Activated naive CD8-positive, alpha-beta T cell treated with anti-CD3 and anti-CD28 coated beads, Interleukin-2, amount 10 ng/mL, durations not matched to agents 7 days and 5 days (primary cell): ENCODE measurements at regions not wholly inside any gene's neighbourhood (a gene's known extent, or its start where the extent isn't known, plus 50 kb on each side); places are given as distances from the start of the nearest gene placed in this dataset.

ENCODE experiments used
- ATAC-seq: fragments of 150-1000 bp; cut with Tn5 transposase; one replicate; pipeline ENCODE4 v1.10.0; 2021; ENCODE audit warnings: low read depth, moderate library complexity
- POLR2A ChIA-PET: fragments of 350-600 bp; sonication (Branson Sonifier 250); formaldehyde crosslinking; loops from one replicate; lab custom pipeline; 2021; ENCODE audit warnings: antibody characterized with exemption; lab: Charles Lee
- DNase-seq: peaks from one replicate; pipeline ENCODE4 v3.0.0; 2021
- H3K27ac Mint-ChIP-seq: one replicate; pipeline ENCODE4 v1.8.0; 2022; ENCODE audit warnings: mild to moderate bottlenecking, mixed read lengths
- H3K27me3 Mint-ChIP-seq: one replicate; pipeline ENCODE4 v1.8.0; 2022; ENCODE audit warnings: mild to moderate bottlenecking, moderate library complexity, mixed read lengths
- H3K36me3 Mint-ChIP-seq: one replicate; pipeline ENCODE4 v1.8.0; 2021; ENCODE audit warnings: mild to moderate bottlenecking, mixed read lengths
- H3K4me1 Mint-ChIP-seq: one replicate; pipeline ENCODE4 v1.8.0; 2021; ENCODE audit warnings: mixed read lengths
- H3K4me3 Mint-ChIP-seq: one replicate; pipeline ENCODE4 v1.8.0; 2022; ENCODE audit warnings: mild to moderate bottlenecking, moderate library complexity, mixed read lengths
- H3K9me3 Mint-ChIP-seq: one replicate; pipeline ENCODE4 v1.8.0; 2021; ENCODE audit warnings: mixed read lengths

GRCh38 chr7:15954671-15955354 is 268.3 kb upstream of the MEOX2 start:
- H3K27me3 Mint-ChIP-seq: no peaks in the 10 kb centered on the region
- ATAC-seq (no peak), DNase-seq (no peak)
- peaks cover 4% of the 10 kb centered on the region for H3K9me3 Mint-ChIP-seq
- H3K4me3 Mint-ChIP-seq: no peak overlapping the region
- POLR2A ChIA-PET: no interaction called here
- no peak overlapping the region for H3K27ac Mint-ChIP-seq
- no peaks in the 10 kb centered on the region for H3K36me3 Mint-ChIP-seq
- no peaks in the 10 kb centered on the region for H3K4me1 Mint-ChIP-seq

DNA sequence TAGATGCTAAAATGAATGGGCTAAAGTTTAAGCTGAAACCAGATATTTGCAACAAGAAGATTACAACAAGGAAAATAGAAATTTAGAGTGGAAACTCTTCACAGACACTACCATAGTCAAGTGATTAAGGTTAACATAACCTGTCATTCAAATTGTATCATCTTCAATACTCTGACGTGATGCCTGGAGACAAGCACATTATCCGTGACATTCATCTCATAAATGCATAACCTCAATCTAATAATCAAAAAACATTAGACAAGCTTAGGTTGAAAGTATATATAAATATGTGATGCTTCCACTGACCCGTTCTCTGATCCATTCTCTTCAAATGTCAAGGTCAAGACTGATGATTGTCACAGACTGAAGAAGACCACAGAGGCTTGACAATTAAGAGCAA is 263.8 kb upstream of the MEOX2 start:
- no peak overlapping the region for H3K27ac Mint-ChIP-seq
- H3K4me1 Mint-ChIP-seq: no peaks in the 10 kb centered on the region
- DNase-seq: no peak
- no peaks in the 10 kb centered on the region for H3K27me3 Mint-ChIP-seq
- no peaks in the 10 kb centered on the region for H3K9me3 Mint-ChIP-seq
- H3K36me3 Mint-ChIP-seq: no peaks in the 10 kb centered on the region
- no peak for ATAC-seq
- H3K4me3 Mint-ChIP-seq: no peak overlapping the region
- POLR2A ChIA-PET: no interaction called here

DNA sequence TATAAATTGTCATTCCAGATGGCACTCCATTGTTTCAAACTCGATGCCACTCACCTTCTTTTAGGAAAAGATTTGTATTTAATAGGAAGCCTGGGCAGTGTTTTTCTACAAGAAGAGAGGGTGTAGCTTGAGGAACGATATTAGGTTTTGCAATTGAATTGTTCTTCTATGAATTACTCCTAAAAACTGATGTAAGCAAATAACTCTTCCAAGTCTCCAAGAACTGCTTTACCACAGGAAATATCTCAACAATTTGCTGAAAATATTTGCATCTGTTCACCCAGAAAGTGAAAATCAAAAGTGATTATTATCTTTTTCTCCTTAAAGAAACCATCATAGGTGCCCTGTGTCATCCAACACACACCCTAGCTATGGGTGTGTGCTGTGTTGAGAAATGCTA is 261.3 kb upstream of the MEOX2 start:
- Mint-ChIP-seq H3K4me1 (no peaks in the 10 kb centered on the region), H3K9me3 (no peaks in the 10 kb centered on the region), H3K27me3 (no peaks in the 10 kb centered on the region), H3K27ac (no peak overlapping the region), H3K36me3 (no peaks in the 10 kb centered on the region), H3K4me3 (no peak overlapping the region)
- no peak for DNase-seq
- POLR2A ChIA-PET: no interaction called here
- ATAC-seq: no peak

DNA sequence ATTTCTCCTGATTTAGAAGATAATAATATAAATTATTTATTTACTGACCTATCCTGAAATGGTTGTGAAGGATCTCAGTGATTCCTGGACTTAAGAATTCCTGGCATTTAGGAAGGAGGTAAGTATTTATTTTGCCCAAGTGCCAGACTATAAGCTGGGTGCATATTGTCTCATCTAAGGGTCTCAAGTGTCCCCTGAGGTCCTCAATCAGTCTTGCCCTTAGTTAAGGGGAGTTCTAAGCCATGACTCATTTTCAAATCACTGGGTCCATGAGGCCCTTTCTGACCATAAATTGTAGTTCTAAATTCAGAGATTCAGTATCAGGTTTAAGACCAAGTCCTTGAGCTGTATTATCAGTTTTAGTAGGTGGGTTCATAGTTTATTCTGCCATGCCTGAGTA is 251.6 kb upstream of the MEOX2 start:
- ATAC-seq (no peak), DNase-seq (no peak)
- Mint-ChIP-seq H3K9me3 (no peaks in the 10 kb centered on the region), H3K27me3 (no peaks in the 10 kb centered on the region), H3K27ac (no peak overlapping the region), H3K36me3 (no peaks in the 10 kb centered on the region), H3K4me1 (no peaks in the 10 kb centered on the region), H3K4me3 (no peak overlapping the region)
- POLR2A ChIA-PET: no interaction called here

DNA sequence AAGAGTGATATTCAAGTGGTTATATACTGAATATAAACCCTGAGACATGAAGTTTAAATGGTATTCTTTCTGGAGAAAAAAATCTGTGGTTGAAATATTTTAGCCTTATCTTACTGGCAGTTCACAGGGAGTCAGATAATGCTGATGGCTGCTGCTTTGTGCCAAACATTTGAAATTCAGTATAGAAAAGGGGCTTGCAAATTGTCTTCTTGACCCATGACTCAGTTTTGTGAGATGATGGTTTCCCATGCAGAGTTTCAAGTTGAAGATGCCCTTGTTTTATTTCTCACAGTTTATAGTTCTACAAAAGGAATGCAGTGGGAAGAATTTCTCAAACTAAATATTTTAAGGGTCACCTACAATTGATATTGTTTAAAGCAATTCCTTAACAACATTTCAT is 251.1 kb upstream of the MEOX2 start:
- Mint-ChIP-seq H3K4me1 (no peaks in the 10 kb centered on the region), H3K27ac (no peak overlapping the region), H3K36me3 (no peaks in the 10 kb centered on the region), H3K4me3 (no peak overlapping the region), H3K27me3 (no peaks in the 10 kb centered on the region), H3K9me3 (no peaks in the 10 kb centered on the region)
- ATAC-seq (no peak), DNase-seq (no peak)
- POLR2A ChIA-PET: no interaction called here

- Mint-ChIP-seq H3K4me1 (no peaks in the 10 kb centered on the region), H3K27ac (no peak overlapping the region), H3K36me3 (no peaks in the 10 kb centered on the region), H3K4me3 (no peak overlapping the region), H3K9me3 (no peaks in the 10 kb centered on the region), H3K27me3 (no peaks in the 10 kb centered on the region)
- DNase-seq (no peak), ATAC-seq (no peak)
- POLR2A ChIA-PET: no interaction called here
These were observed 250.5 kb upstream of the MEOX2 start for GRCh38 chr7:15936991-15937390.

DNA sequence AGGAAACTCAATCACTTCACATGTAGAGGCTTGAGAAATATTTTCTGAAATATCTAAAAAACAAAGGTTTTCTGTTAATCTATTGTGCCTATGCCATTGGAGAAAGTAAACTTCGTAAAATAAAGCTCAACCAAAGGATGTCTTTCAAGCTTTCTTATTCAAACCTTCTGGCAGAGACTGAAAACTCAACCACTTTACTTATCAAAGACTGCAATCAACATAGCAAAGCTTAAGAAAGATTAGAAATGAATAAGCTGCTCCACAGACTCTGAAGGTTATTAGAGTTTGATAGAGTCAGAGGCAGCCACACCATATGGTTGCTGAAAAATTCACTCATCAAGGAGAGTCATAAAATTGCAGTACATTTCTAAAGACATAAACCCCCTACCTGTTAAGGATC is 245.8 kb upstream of the MEOX2 start:
- Mint-ChIP-seq H3K27ac (no peak overlapping the region), H3K4me1 (no peaks in the 10 kb centered on the region), H3K4me3 (no peak overlapping the region), H3K36me3 (no peaks in the 10 kb centered on the region), H3K27me3 (no peaks in the 10 kb centered on the region), H3K9me3 (no peaks in the 10 kb centered on the region)
- POLR2A ChIA-PET: no interaction called here
- no peak for ATAC-seq
- no peak for DNase-seq

- Mint-ChIP-seq H3K36me3 (no peaks in the 10 kb centered on the region), H3K4me3 (no peak overlapping the region), H3K9me3 (no peaks in the 10 kb centered on the region), H3K27ac (no peak overlapping the region), H3K4me1 (no peaks in the 10 kb centered on the region), H3K27me3 (no peaks in the 10 kb centered on the region)
- POLR2A ChIA-PET: no interaction called here
- DNase-seq (no peak), ATAC-seq (no peak)
These were observed 242.9 kb upstream of the MEOX2 start for GRCh38 chr7:15929411-15929810.

DNA sequence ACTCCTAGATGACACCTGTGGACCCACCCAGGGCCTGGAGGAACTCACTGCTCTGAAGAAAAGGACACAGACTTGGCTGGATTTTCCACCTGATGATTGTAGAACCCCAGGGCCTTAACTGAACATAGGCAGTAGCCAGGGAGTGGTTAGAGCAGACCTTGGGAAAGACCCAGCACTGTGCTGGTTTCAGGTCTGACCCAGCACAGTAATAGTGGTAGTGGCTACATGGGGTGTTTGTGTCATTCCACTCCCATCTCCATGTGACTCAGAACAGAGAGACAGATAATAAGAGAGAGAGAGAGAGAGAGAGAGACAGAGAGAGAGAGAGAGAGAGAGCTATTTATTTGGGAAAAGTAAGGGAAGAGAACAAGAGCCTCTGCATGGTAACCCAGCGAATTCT is 239.1 kb upstream of the MEOX2 start:
- Mint-ChIP-seq H3K36me3 (no peaks in the 10 kb centered on the region), H3K27ac (no peak overlapping the region), H3K9me3 (no peaks in the 10 kb centered on the region), H3K4me1 (no peaks in the 10 kb centered on the region), H3K4me3 (no peak overlapping the region), H3K27me3 (no peaks in the 10 kb centered on the region)
- ATAC-seq: no peak
- no peak for DNase-seq
- POLR2A ChIA-PET: no interaction called here

GRCh38 chr7:15924910-15925309 is 238.4 kb upstream of the MEOX2 start:
- Mint-ChIP-seq H3K9me3 (no peaks in the 10 kb centered on the region), H3K4me3 (no peak overlapping the region), H3K27ac (no peak overlapping the region), H3K36me3 (no peaks in the 10 kb centered on the region), H3K4me1 (no peaks in the 10 kb centered on the region), H3K27me3 (no peaks in the 10 kb centered on the region)
- POLR2A ChIA-PET: no interaction called here
- DNase-seq (no peak), ATAC-seq (no peak)

DNA sequence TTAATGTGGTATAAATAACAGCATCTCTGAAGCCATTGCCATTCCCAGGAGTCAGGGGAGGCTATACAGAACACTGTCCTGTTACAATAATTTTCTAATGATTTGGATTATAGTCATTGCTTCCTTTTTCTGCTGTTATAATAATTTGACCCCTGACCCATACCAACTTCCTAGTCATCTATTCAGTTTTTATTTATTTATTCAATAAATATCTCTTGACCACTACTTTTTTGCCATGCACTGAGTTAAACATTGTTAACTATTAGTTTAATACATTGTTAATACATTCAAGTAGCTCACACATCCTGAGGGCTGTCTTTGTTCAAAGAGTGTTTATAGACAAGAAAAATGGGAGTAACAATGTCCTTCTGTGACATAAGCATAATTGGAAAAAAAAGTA is 235.5 kb upstream of the MEOX2 start:
- ATAC-seq: no peak
- no peak for DNase-seq
- POLR2A ChIA-PET: no interaction called here
- no peak overlapping the region for H3K27ac Mint-ChIP-seq
- no peaks in the 10 kb centered on the region for H3K4me1 Mint-ChIP-seq
- H3K36me3 Mint-ChIP-seq: no peaks in the 10 kb centered on the region
- H3K9me3 Mint-ChIP-seq: no peaks in the 10 kb centered on the region
- H3K27me3 Mint-ChIP-seq: no peaks in the 10 kb centered on the region
- H3K4me3 Mint-ChIP-seq: no peak overlapping the region

- POLR2A ChIA-PET: no interaction called here
These were observed 235.1 kb upstream of the MEOX2 start for GRCh38 chr7:15921576-15921975.

GRCh38 chr7:15920953-15921352 is 234.5 kb upstream of the MEOX2 start:
- ATAC-seq: no peak
- Mint-ChIP-seq H3K4me3 (no peak overlapping the region), H3K27ac (no peak overlapping the region), H3K9me3 (no peaks in the 10 kb centered on the region), H3K27me3 (no peaks in the 10 kb centered on the region), H3K36me3 (no peaks in the 10 kb centered on the region), H3K4me1 (no peaks in the 10 kb centered on the region)
- no peak for DNase-seq
- POLR2A ChIA-PET: no interaction called here

More at GRCh38 chr7:15921576-15921975, 235.1 kb upstream of the MEOX2 start:
- no peaks in the 10 kb centered on the region for H3K4me1 Mint-ChIP-seq
- H3K9me3 Mint-ChIP-seq: no peaks in the 10 kb centered on the region
- no peaks in the 10 kb centered on the region for H3K27me3 Mint-ChIP-seq
- H3K27ac Mint-ChIP-seq: no peak overlapping the region
- H3K4me3 Mint-ChIP-seq: no peak overlapping the region
- DNase-seq (no peak), ATAC-seq (no peak)
- no peaks in the 10 kb centered on the region for H3K36me3 Mint-ChIP-seq

DNA sequence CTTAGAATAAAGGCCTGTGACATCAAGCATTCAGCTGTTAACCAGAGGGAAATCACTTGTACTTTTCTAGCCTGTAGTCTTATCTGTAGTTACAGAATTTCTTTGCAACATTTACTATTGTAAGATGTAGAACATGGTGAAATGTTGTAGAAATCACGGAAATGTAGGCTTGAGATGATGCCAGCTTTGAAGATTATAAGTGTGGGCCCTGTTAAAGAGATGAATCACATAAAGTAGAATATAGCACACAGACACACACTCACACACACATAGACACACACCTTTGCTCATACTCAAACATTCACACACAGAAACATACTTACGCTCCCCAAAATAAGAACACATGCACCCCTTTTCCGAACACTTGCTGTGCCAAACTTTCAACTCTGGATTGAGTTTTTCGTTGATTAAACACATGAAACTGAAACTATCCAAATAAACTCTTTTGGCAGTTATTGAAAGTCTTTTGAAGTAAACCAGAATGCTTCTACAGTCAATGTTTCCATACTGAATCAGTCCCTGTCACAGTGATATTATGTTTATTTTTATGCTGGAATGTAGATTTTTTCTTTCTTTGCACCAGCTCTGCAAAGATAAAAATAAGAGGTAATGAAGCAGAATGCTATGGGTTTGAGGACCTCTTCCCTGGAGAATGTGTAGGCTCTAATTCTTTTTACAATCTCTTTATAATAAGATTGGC is 230.3 kb upstream of the MEOX2 start:
- ATAC-seq (no peak), DNase-seq (no peak)
- Mint-ChIP-seq H3K36me3 (no peaks in the 10 kb centered on the region), H3K27me3 (no peaks in the 10 kb centered on the region), H3K27ac (no peak overlapping the region), H3K4me3 (no peak overlapping the region), H3K9me3 (no peaks in the 10 kb centered on the region), H3K4me1 (no peaks in the 10 kb centered on the region)
- POLR2A ChIA-PET: no interaction called here
